ENCODE measurements at regions not wholly inside any gene's neighbourhood (a gene's known extent, or its start where the extent isn't known, plus 50 kb on each side); places are given as distances from the start of the nearest gene placed in this dataset.
"Not testable (repeated sequence)": the region's sequence is repeated elsewhere in the genome, so short reads cannot be mapped to it uniquely, and the experiment has no call there.

DNA sequence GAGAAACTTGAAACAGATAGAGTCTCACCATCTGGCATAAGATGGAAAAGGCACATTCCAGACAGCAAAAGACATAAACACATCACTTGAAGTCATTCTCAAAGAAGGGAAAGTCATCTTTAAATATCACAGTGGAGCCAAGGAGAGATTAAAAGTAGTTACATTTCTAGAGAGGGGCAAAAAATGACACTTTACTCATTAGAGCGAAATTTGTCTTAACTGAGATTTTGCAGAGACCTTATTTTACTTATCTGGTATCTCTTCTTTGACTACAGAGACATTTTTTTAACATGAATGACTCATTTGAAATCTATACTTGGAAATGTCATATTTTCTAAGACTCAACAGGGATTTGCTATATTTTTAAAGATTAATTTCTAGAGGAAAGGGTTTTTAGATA, 339.0 kb upstream of the KIF2B start:
- no peaks in the 10 kb centered on the region for H3K36me3 Mint-ChIP-seq
- no peak overlapping the region for H3K4me3 Mint-ChIP-seq
- no peak overlapping the region for H3K27ac Mint-ChIP-seq
- no peaks in the 10 kb centered on the region for H3K27me3 Mint-ChIP-seq
- no peaks in the 10 kb centered on the region for H3K4me1 Mint-ChIP-seq
- no peak for ATAC-seq
- H3K9me3 Mint-ChIP-seq: peaks cover 15% of the 10 kb centered on the region

GRCh38 chr17:53475002-53475401, 347.7 kb upstream of the KIF2B start:
- H3K4me3 Mint-ChIP-seq: no peak overlapping the region
- no peak overlapping the region for H3K27ac Mint-ChIP-seq
- no peaks in the 10 kb centered on the region for H3K36me3 Mint-ChIP-seq
- no peak for ATAC-seq
- H3K4me1 Mint-ChIP-seq: no peaks in the 10 kb centered on the region
- peaks cover 11% of the 10 kb centered on the region for H3K9me3 Mint-ChIP-seq
- H3K27me3 Mint-ChIP-seq: no peaks in the 10 kb centered on the region

- no peak overlapping the region for H3K27ac Mint-ChIP-seq
- peaks cover 5% of the 10 kb centered on the region for H3K9me3 Mint-ChIP-seq
- no peak for ATAC-seq
- no peak overlapping the region for H3K4me3 Mint-ChIP-seq
- no peaks in the 10 kb centered on the region for H3K36me3 Mint-ChIP-seq
- H3K4me1 Mint-ChIP-seq: no peaks in the 10 kb centered on the region
- H3K27me3 Mint-ChIP-seq: no peaks in the 10 kb centered on the region
Measured at GRCh38 chr17:53472586-53472985, 350.1 kb upstream of the KIF2B start.

DNA sequence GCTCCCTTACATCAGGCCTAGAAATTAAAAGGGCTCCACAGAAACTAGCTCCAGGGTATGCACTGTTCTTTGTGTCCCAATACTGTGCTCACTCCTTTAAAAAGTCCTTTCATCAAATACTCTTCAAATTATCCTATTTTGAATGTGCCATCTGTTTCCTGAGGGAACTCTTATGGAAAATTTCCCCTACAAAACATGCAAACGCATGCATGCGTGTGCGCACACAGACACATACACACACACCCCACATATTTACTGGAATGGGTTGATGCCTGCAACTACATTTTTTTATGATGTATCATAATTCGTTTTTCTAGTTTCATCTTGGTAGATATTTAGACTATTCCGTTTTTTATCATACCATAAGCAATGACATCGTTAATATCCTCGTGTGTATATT, 351.2 kb upstream of the KIF2B start:
- Mint-ChIP-seq H3K27me3 (no peaks in the 10 kb centered on the region), H3K27ac (no peak overlapping the region), H3K4me1 (no peaks in the 10 kb centered on the region), H3K4me3 (no peak overlapping the region), H3K9me3 (peaks cover 3% of the 10 kb centered on the region), H3K36me3 (no peaks in the 10 kb centered on the region)
- no peak for ATAC-seq

GRCh38 chr17:53470626-53471025, 352.1 kb upstream of the KIF2B start:
- Mint-ChIP-seq H3K4me1 (no peaks in the 10 kb centered on the region), H3K9me3 (peaks cover 3% of the 10 kb centered on the region), H3K4me3 (no peak overlapping the region), H3K27ac (no peak overlapping the region), H3K36me3 (no peaks in the 10 kb centered on the region), H3K27me3 (no peaks in the 10 kb centered on the region)
- no peak for ATAC-seq

GRCh38 chr17:53466733-53467132, 356.0 kb upstream of the KIF2B start:
- no peaks in the 10 kb centered on the region for H3K36me3 Mint-ChIP-seq
- H3K9me3 Mint-ChIP-seq: peaks cover 3% of the 10 kb centered on the region
- H3K27me3 Mint-ChIP-seq: no peaks in the 10 kb centered on the region
- H3K4me3 Mint-ChIP-seq: no peak overlapping the region
- no peak for ATAC-seq
- H3K4me1 Mint-ChIP-seq: no peaks in the 10 kb centered on the region
- H3K27ac Mint-ChIP-seq: no peak overlapping the region

- H3K4me1 Mint-ChIP-seq, H3K9me3 Mint-ChIP-seq, H3K27ac Mint-ChIP-seq, ATAC-seq, H3K27me3 Mint-ChIP-seq, H3K4me3 Mint-ChIP-seq, H3K36me3 Mint-ChIP-seq: not testable (repeated sequence)
Measured at GRCh38 chr17:53464396-53464795, 358.3 kb upstream of the KIF2B start.

DNA sequence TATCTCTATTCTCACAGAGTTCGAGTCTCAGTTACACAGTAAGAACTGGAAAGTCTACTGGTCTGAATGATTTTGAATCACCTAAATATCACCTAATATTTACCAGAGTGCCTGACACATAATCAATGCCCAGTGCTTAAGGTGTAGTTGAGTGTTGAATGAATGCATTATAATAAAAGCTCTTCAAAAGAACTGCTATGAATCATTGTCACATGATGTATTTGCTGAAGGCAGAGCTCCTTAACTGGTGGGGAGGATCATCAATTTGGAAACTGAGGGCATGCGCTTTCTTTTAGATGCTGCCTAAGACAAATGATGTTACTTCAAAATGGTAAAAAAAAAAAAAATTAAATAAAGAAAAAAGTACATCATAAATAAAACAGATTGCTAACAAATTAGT, 359.4 kb upstream of the KIF2B start:
- Mint-ChIP-seq H3K4me3 (no peak overlapping the region), H3K27me3 (no peaks in the 10 kb centered on the region), H3K4me1 (no peaks in the 10 kb centered on the region), H3K36me3 (no peaks in the 10 kb centered on the region), H3K27ac (no peak overlapping the region), H3K9me3 (peaks cover 3% of the 10 kb centered on the region)
- no peak for ATAC-seq

- peaks cover 5% of the 10 kb centered on the region for H3K9me3 Mint-ChIP-seq
- no peak overlapping the region for H3K4me3 Mint-ChIP-seq
- H3K36me3 Mint-ChIP-seq: no peaks in the 10 kb centered on the region
- H3K4me1 Mint-ChIP-seq: no peaks in the 10 kb centered on the region
- ATAC-seq: no peak
- no peaks in the 10 kb centered on the region for H3K27me3 Mint-ChIP-seq
- H3K27ac Mint-ChIP-seq: no peak overlapping the region
Measured at GRCh38 chr17:53462393-53462811, 360.3 kb upstream of the KIF2B start.

DNA sequence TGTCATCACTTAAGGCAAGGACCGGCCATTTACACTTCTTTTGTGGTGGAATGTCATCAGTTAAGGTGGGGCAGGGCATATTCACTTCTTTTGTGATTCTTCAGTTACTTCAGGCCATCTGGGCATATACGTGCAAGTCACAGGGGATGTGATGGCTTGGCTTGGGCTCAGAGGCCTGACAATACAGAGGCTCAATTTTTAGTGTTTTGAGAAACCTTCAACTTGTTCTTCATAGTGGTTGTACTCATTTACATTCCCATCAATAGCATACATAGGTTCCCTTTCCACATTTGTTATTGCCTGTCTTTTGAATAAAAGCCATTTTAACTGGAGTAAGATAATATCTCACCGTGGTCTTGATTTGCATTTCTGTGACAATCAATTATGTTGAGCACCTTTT, 366.8 kb upstream of the KIF2B start:
- not testable (repeated sequence) for H3K4me3 Mint-ChIP-seq, H3K4me1 Mint-ChIP-seq, H3K36me3 Mint-ChIP-seq, H3K27ac Mint-ChIP-seq, H3K27me3 Mint-ChIP-seq, ATAC-seq
- H3K9me3 Mint-ChIP-seq: peaks cover 12% of the 10 kb centered on the region

- no peak for ATAC-seq
- no peak overlapping the region for H3K4me3 Mint-ChIP-seq
- H3K9me3 Mint-ChIP-seq: peaks cover 11% of the 10 kb centered on the region
- H3K27ac Mint-ChIP-seq: no peak overlapping the region
- H3K36me3 Mint-ChIP-seq: no peaks in the 10 kb centered on the region
- H3K27me3 Mint-ChIP-seq: no peaks in the 10 kb centered on the region
- no peaks in the 10 kb centered on the region for H3K4me1 Mint-ChIP-seq
Measured at GRCh38 chr17:53454337-53454736, 368.4 kb upstream of the KIF2B start.

DNA sequence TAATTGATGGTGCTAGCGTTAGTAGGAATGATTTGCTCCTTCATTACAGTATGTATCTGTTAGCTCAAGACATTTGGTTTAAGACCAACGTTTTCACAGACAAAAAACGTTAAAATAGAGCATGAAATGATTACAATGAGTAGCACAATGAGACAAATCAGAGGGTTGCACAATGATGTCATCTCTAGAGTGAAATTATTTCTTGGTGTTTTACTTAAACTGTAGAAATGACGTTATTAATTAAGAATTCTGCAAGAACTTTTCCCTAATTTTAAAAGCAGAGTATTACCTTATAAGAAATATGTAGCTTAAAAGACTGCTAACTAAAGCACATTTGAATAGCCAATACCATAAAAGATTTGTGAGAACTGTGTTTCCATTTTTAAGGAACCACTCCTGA, 373.4 kb upstream of the KIF2B start:
- H3K9me3 Mint-ChIP-seq: peaks cover 7% of the 10 kb centered on the region
- ATAC-seq: no peak
- H3K4me3 Mint-ChIP-seq: no peak overlapping the region
- no peaks in the 10 kb centered on the region for H3K36me3 Mint-ChIP-seq
- no peak overlapping the region for H3K27ac Mint-ChIP-seq
- H3K4me1 Mint-ChIP-seq: no peaks in the 10 kb centered on the region
- no peaks in the 10 kb centered on the region for H3K27me3 Mint-ChIP-seq

DNA sequence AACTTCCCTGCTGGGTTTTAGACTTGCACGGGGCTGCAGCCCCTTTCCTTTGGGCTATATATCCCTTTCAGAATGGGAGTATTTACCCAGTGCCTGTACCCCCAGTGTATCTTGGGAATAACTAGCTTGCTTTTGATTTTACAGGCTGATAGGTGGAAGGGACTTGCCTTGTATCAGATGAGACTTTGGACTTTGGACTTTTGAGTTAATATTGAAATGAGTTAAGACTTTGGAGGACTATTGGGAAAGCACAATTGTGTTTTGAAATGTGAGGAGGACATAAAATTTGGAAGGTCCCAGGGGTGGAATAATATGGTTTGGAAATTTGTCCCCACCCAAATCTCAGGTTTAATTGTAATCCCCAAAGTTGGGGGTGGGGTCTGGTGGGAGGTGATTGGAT, 393.8 kb upstream of the KIF2B start:
- Mint-ChIP-seq H3K4me3 (no peak overlapping the region), H3K4me1 (no peaks in the 10 kb centered on the region), H3K27me3 (no peaks in the 10 kb centered on the region), H3K27ac (no peak overlapping the region), H3K36me3 (no peaks in the 10 kb centered on the region), H3K9me3 (peaks cover 8% of the 10 kb centered on the region)
- ATAC-seq: no peak

GRCh38 chr17:53426505-53426904, 396.2 kb upstream of the KIF2B start:
- Mint-ChIP-seq H3K36me3 (no peaks in the 10 kb centered on the region), H3K27me3 (no peaks in the 10 kb centered on the region)

DNA sequence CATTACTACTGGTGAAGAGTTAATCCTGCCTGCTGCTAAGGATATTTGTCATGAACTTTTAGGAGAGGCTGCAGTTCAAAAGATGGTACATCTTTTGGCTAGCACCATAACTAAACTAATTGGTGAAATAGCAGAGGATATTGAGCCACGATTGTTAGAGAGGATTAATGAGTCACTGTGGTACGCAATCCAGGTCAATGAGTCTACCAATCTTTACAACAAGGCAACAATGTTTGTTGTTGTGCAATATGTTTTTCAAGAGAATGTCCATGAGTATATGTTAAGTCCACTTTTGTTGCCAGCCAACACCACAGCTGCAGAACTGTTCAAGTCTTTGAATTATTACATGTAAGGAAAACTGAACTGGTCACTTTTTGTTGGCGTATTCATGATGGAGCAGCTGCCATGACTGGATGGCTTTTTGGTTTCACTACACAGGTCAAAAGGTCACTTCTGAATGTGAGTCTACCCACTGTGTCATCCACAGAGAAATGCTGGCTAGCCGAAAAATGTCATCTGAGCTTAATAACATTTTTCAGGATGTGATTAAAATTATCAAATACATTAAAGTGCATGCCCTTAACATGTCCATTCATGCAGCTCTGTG, 402.6 kb upstream of the KIF2B start:
- no peaks in the 10 kb centered on the region for H3K27me3 Mint-ChIP-seq
- no peak overlapping the region for H3K27ac Mint-ChIP-seq
- H3K4me3 Mint-ChIP-seq: no peak overlapping the region
- no peak for ATAC-seq
- H3K36me3 Mint-ChIP-seq: no peaks in the 10 kb centered on the region
- H3K4me1 Mint-ChIP-seq: no peaks in the 10 kb centered on the region
- H3K9me3 Mint-ChIP-seq: peaks cover 10% of the 10 kb centered on the region

More at GRCh38 chr17:53426505-53426904, 396.2 kb upstream of the KIF2B start:
- Mint-ChIP-seq H3K4me1 (no peaks in the 10 kb centered on the region), H3K4me3 (no peak overlapping the region), H3K9me3 (peaks cover 13% of the 10 kb centered on the region), H3K27ac (no peak overlapping the region)
- ATAC-seq: no peak

DNA sequence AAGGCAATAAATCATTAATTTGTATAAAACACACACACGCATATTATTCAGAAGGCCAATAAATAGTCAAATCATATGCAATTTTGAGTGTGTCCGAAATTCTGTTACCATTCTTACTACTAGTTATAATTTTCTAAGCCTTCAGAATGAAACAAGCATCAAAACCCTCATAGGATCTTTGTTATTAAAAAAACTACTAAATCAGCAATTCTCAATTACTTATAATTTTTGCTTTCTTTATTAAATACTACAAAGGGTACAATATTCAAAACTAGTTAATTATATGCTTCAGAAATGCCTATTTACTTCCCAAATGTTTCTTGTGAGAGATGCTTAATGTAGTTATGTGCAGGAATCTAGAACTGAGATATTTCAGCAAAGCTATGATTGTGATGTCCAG, 413.1 kb upstream of the KIF2B start:
- no peak for ATAC-seq
- no peak overlapping the region for H3K4me3 Mint-ChIP-seq
- H3K36me3 Mint-ChIP-seq: no peaks in the 10 kb centered on the region
- no peaks in the 10 kb centered on the region for H3K27me3 Mint-ChIP-seq
- peaks cover 23% of the 10 kb centered on the region for H3K9me3 Mint-ChIP-seq
- no peaks in the 10 kb centered on the region for H3K4me1 Mint-ChIP-seq
- H3K27ac Mint-ChIP-seq: no peak overlapping the region

GRCh38 chr17:53406907-53407306, 415.8 kb upstream of the KIF2B start:
- peaks cover 18% of the 10 kb centered on the region for H3K9me3 Mint-ChIP-seq
- no peaks in the 10 kb centered on the region for H3K36me3 Mint-ChIP-seq
- ATAC-seq: no peak
- no peak overlapping the region for H3K4me3 Mint-ChIP-seq
- H3K27ac Mint-ChIP-seq: no peak overlapping the region
- no peaks in the 10 kb centered on the region for H3K4me1 Mint-ChIP-seq
- H3K27me3 Mint-ChIP-seq: no peaks in the 10 kb centered on the region
